ENCODE measurements at regions not wholly inside any gene's neighbourhood (a gene's known extent, or its start where the extent isn't known, plus 50 kb on each side); places are given as distances from the start of the nearest gene placed in this dataset.

DNA sequence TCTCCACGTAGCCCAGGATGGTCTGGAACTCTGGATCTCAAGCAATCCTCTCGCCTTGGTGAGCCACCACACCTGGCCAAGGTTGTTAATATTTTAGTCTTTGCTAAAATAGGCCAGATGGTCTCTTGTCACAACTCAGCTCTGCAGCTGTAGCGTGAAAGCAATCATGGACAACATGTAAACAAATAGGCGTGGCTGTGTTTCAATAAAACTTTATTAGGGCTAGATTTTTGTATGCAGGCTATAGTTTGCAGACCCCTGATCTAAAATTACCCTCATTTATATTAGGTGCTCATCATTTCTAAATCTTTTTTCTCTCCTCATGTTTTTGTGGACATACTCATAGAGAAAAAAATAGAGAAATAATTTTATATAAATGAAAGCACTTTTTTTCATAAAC is 72.1 kb upstream of the SLC28A3 start:
- no peaks in the 10 kb centered on the region for H3K27me3 ChIP-seq
- no peaks in the 10 kb centered on the region for H3K9me3 ChIP-seq
- H3K4me1 ChIP-seq (ENCODE audit: control insufficient read depth in 1 of 2, insufficient read depth in 1 of 2, low read depth in 1 of 2, low read length in 1 of 2) = no peaks in the 10 kb centered on the region
- no peak overlapping the region for H3K27ac ChIP-seq
- no peaks in the 10 kb centered on the region for H3K36me3 ChIP-seq
- H3K4me3 ChIP-seq (ENCODE audit: low read depth in 1 of 2, low read length in 1 of 2) = no peak overlapping the region
- TF ChIP-seq, protein P1, sequence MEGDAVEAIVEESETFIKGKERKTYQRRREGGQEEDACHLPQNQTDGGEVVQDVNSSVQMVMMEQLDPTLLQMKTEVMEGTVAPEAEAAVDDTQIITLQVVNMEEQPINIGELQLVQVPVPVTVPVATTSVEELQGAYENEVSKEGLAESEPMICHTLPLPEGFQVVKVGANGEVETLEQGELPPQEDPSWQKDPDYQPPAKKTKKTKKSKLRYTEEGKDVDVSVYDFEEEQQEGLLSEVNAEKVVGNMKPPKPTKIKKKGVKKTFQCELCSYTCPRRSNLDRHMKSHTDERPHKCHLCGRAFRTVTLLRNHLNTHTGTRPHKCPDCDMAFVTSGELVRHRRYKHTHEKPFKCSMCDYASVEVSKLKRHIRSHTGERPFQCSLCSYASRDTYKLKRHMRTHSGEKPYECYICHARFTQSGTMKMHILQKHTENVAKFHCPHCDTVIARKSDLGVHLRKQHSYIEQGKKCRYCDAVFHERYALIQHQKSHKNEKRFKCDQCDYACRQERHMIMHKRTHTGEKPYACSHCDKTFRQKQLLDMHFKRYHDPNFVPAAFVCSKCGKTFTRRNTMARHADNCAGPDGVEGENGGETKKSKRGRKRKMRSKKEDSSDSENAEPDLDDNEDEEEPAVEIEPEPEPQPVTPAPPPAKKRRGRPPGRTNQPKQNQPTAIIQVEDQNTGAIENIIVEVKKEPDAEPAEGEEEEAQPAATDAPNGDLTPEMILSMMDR (IDR thresholded peaks at IDR 0.05) = no peak

DNA sequence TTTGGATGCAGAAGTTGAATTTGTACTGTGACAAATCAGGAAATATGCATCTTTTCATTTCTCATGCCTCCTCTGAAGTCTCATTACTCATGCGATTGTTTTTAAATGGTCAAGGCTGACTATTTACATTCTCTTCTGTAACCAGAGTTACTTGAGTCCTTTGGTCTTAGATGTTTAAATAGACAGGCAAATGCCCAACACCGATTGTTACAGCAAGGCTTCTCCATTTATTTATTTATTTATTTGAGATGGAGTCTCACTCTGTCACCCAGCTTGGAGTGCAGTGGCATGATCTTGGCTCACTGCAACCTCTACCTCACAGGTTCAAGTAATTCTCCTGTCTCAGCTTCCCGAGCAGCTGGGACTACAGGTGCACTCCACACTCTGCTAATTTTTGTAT is 72.7 kb upstream of the SLC28A3 start:
- Histone ChIP-seq H3K9me3 (no peaks in the 10 kb centered on the region), H3K27ac (no peak overlapping the region), H3K27me3 (no peaks in the 10 kb centered on the region), H3K36me3 (no peaks in the 10 kb centered on the region), H3K4me1 (ENCODE audit: control insufficient read depth in 1 of 2, insufficient read depth in 1 of 2, low read depth in 1 of 2, low read length in 1 of 2) (no peaks in the 10 kb centered on the region), H3K4me3 (ENCODE audit: low read depth in 1 of 2, low read length in 1 of 2) (no peak overlapping the region)
- TF ChIP-seq, protein P1 (IDR thresholded peaks at IDR 0.05) = no peak

DNA sequence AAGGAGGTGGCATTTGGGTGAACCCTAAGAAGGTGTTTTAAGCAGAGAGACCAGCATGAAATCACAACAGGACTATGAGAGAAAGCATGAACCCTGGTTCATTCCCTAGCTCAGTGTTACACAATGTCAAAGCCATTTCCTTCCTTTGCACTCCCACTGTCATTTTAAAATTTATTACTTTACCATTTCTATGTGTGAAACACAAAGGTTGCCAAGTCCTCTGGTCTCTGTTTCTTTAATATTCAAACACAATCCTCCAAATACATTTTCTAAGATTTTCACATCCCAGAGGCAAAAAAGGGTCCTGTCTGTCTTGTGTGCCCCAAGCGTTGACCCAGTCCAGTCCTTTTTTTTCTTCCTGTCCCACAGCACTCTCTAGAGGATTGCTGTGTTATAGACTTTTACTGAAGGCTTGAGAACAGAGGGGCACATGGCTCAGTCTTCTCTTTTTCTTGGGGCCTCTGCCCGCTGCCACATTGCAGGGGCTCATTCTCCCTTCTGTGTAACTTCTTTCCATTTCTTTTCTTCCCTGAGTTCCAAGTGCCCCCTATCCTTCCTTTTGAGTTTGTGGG is 78.6 kb upstream of the SLC28A3 start:
- Histone ChIP-seq H3K36me3 (no peaks in the 10 kb centered on the region), H3K27ac (no peak overlapping the region), H3K27me3 (no peaks in the 10 kb centered on the region), H3K4me3 (ENCODE audit: low read depth in 1 of 2, low read length in 1 of 2) (no peak overlapping the region), H3K4me1 (ENCODE audit: control insufficient read depth in 1 of 2, insufficient read depth in 1 of 2, low read depth in 1 of 2, low read length in 1 of 2) (no peaks in the 10 kb centered on the region), H3K9me3 (no peaks in the 10 kb centered on the region)
- TF ChIP-seq, protein P1 (IDR thresholded peaks at IDR 0.05) = no peak

DNA sequence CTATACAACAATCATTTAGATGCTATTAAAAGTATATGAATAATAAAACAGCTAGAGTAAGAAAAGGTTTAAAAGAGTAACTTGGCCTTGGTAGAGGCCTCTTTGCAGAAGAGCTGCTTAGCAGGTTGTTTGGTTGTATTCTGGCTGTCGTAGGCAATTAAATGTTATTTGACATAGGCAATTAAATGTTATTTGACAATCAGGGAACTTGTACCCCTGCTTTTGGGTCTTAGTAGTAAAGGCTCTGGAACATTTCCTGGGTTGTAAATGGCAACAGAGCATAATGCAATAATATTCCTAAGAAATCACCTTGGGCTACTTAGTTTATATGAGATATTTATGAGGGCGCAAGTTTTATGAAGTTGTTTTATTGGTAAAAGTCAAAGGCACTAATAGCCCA is 84.4 kb upstream of the SLC28A3 start:
- no peaks in the 10 kb centered on the region for H3K9me3 ChIP-seq
- no peak overlapping the region for H3K27ac ChIP-seq
- no peaks in the 10 kb centered on the region for H3K36me3 ChIP-seq
- no peaks in the 10 kb centered on the region for H3K4me1 ChIP-seq (ENCODE audit: control insufficient read depth in 1 of 2, insufficient read depth in 1 of 2, low read depth in 1 of 2, low read length in 1 of 2)
- H3K4me3 ChIP-seq (ENCODE audit: low read depth in 1 of 2, low read length in 1 of 2) = no peak overlapping the region
- no peaks in the 10 kb centered on the region for H3K27me3 ChIP-seq
- TF ChIP-seq, protein P1 (IDR thresholded peaks at IDR 0.05) = no peak

DNA sequence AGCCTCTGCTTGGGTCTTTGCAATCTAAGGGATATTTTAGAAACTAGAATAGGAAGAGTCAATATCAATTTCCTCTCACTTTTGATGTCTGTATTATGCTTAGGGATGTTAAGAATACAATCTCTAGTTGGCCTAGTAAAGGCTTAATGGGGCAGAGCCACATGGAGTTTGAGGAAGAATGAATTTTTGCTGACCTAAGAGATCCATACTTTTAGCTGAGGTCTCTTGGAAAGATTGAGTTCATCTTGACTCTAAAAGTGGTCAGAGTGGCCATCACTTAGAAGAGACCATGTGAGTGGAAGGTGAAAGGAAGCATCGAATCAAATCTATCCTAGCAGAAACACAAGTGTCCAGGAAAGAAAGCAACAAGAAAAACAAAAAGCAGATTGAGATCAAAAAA is 92.2 kb upstream of the SLC28A3 start:
- no peak overlapping the region for H3K4me3 ChIP-seq (ENCODE audit: low read depth in 1 of 2, low read length in 1 of 2)
- no peaks in the 10 kb centered on the region for H3K9me3 ChIP-seq
- no peak overlapping the region for H3K27ac ChIP-seq
- no peaks in the 10 kb centered on the region for H3K36me3 ChIP-seq
- TF ChIP-seq, protein P1 (IDR thresholded peaks at IDR 0.05) = no peak
- no peaks in the 10 kb centered on the region for H3K27me3 ChIP-seq
- peaks cover 0 to 5% of the 10 kb centered on the region in 2 experiments for H3K4me1 ChIP-seq (ENCODE audit: control insufficient read depth in 1 of 2, insufficient read depth in 1 of 2, low read depth in 1 of 2, low read length in 1 of 2)

DNA sequence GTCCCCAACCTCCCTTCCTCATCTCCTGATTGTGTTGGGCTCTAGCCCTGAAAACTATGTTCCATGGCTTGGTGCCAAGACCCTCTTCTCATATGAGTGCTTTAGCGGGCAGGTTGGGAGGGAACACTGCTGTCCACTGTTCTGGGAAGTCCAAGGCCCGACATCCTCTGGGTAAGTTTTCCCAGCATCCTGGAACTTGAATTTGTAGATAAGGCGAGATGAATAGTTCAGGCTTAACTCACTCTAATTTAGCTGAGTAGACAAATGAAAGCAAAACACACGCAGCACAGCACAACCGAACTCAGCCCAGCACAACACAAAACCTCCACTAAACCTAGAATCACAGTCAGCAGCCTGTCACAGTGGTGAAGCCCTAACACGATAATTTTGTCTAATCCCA is 95.3 kb upstream of the SLC28A3 start:
- no peaks in the 10 kb centered on the region for H3K36me3 ChIP-seq
- H3K4me3 ChIP-seq (ENCODE audit: low read depth in 1 of 2, low read length in 1 of 2) = no peak overlapping the region
- no peak overlapping the region for H3K27ac ChIP-seq
- TF ChIP-seq, protein P1 (IDR thresholded peaks at IDR 0.05) = no peak
- no peaks in the 10 kb centered on the region for H3K27me3 ChIP-seq
- peaks cover 0 to 5% of the 10 kb centered on the region in 2 experiments for H3K4me1 ChIP-seq (ENCODE audit: control insufficient read depth in 1 of 2, insufficient read depth in 1 of 2, low read depth in 1 of 2, low read length in 1 of 2)
- no peaks in the 10 kb centered on the region for H3K9me3 ChIP-seq

Data from neutrophil (primary cell).